ENCODE measurements at regions not wholly inside any gene's neighbourhood (a gene's known extent, or its start where the extent isn't known, plus 50 kb on each side); places are given as distances from the start of the nearest gene placed in this dataset.

GRCh38 chr5:147168578-147169327, 66.1 kb upstream of the STK32A start:
- DNase-seq (ENCODE audit: low read depth): no peak

DNA sequence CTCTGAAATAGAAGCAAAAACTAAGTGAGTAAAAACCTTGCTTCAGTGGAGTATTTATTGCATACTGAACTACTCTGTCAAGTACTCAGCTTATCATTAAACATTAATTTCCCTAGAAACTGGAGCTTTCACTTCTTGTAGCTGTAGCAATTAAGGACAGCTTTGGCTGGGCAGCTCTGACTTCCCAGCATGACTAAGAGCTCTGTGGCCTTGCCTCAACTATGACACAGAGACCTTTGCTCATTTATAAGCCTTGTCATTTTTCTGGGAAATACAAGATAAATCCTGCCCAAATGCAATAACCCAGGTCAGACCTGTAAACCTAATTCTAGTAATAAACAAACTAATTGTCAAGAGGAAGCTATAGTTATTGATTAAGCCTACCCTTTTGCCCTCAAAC, 65.4 kb upstream of the STK32A start:
- DNase-seq (ENCODE audit: low read depth): no peak

DNA sequence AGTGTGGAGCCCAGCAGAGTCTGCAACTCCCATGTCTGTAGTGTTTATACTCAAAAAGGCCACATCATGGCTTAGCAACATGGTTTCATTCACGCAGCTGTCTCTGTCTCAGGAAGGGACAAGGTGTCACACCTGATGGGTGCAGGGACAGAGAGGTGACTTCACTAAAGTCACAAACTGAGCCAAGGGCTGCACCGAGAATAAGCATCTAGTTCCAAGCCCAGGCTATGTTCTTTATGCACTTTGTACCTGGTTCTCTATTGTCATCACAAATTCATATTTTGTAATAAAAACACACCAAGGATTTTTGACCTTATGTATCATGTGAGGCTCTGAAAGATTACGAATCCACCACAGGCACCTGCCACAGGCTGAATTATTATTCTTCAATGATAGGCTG, 64.9 kb upstream of the STK32A start:
- DNase-seq (ENCODE audit: low read depth): no peak

- no peak for DNase-seq (ENCODE audit: low read depth)
These were observed 64.2 kb upstream of the STK32A start for GRCh38 chr5:147170603-147171002.

DNA sequence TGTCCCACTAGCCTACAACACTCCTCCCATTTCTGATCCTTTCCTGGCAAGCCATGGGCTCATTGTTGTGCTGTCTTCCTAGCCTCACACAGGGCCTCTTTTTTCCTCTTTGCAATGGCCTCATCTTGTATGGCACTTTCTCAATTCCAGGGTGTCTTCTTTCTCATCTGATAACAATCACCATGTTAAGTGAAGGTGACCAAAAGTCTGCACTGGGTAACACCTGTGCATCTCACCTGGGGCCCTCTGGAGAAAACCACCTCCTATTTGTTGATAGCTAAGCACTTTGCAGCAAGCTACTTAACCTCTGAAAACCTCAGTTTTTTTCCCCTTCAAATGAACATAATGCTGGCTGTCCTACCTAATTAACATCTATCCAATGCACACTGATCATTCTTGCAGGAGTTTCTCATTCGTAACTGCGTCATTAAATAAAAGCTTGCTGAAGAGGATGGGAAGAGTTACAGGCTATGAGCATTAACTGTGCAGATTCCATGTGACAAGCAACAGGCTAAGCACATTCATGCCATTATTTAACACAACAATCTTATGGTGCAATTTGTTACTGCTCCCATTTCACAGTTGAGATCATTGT, 60.1 kb upstream of the STK32A start:
- no peak for DNase-seq (ENCODE audit: low read depth)

DNA sequence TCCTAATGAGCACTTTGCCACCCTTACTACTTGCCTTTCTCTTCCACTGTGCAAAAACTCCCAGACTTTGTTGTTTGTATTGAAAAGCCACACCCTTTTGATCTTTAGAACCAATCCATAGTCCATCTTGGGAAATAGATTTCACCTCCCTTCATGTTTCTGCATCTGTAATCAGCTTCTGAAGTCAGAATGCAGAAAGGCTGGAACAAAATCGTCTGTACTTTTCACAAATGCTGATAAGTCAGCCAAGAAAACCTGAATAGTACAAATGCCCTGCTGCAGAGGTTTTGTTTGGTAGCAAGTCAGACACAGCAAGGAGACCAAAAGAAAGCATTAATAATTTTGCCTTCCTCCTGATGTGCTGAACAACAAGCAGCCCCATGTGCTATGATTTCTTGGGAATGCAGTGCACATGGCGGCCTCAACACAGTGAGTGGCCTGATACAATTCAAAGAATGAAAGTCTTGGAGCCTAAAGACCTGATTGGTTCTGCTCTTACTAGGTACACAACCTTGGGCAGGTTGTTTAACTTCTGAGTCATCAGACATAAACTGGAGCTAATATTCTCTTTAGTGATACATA, 59.2 kb upstream of the STK32A start:
- no peak for DNase-seq (ENCODE audit: low read depth)

GRCh38 chr5:147176422-147176821, 58.4 kb upstream of the STK32A start:
- no peak for DNase-seq (ENCODE audit: low read depth)

GRCh38 chr5:147177125-147177840, 57.5 kb upstream of the STK32A start:
- DNase-seq (ENCODE audit: low read depth): no peak

DNA sequence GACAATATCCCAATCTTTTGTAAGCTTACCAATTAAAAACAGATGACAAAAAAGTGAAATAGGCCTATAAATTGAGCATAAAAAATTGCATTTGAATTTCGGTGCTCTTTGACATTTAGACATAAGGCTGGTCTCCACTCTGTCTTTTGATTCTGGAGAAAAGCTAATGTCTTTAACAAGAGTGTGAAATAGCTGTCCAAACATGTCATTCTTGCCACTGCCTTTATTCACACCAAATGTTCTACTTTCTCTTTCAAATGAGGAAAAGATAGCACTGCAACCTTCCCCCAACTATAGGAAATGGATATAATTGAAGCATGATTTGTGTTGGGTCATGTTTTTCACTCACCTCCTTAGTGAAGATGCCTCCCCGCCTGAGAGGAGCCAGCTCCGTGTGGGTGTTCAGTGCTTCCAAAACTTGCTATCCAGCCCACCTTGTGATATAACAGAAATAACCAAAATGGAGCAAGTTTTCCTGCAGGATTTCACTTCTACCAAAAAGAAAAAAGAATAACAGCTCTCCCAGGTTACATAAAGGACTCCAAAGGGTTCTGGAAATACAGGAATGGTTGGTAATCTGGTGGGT, 55.2 kb upstream of the STK32A start:
- DNase-seq (ENCODE audit: low read depth): no peak

DNA sequence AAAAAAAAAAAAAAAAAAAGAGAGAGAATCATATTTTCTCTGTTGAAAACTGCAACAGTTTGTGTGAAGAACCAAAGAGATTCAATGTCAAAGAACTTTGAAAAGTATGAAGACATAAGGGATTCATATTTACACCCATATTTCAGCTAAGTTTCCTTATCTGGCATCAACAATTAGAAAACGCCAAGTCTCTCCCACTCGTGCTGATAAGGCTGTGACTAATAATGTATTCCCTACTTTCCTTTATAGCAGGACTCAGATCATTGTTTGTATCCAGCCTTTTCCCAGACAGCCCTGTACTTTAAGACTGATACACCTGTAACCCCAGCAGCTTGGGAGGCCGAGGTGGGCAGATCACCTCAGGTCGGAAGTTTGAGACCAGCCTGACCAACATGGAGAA, 54.1 kb upstream of the STK32A start:
- DNase-seq (ENCODE audit: low read depth): no peak

Data from T follicular helper cell (primary cell).